Liver (tissue), 3 donors: ENCODE measurements at regions not wholly inside any gene's neighbourhood (a gene's known extent, or its start where the extent isn't known, plus 50 kb on each side); places are given as distances from the start of the nearest gene placed in this dataset.

Source experiments
- ATF3 ChIP-seq: IDR thresholded peaks from 2 replicates; pipeline ENCODE4 v1.6.1; 2016; ENCODE audit warnings: antibody characterized with exemption
- CTCF ChIP-seq: fragments of 150-350 bp; IDR thresholded peaks from 2 replicates; pipeline ENCODE4 v1.5.1; 2017; ENCODE audit warnings: improper control_type of control experiment, low read depth, low read length; ENCODE audit not compliant: missing input control
- GABPA ChIP-seq, 2 donors: IDR thresholded peaks in 1 of 2; conservative IDR thresholded peaks in 1 of 2; 2 replicates each; pipeline ENCODE4 v1.6.1; 2016; ENCODE audit warnings: antibody characterized with exemption in 2 of 2, mild to moderate bottlenecking in 1 of 2, moderate library complexity in 1 of 2
- YY1 ChIP-seq: IDR thresholded peaks from 2 replicates; pipeline ENCODE4 v1.6.1; 2016; ENCODE audit warnings: antibody characterized with exemption, mild to moderate bottlenecking
- donor health status: healthy.
- donor health status: healthy.

GRCh38 chr1:221279146-221279545, 399.9 kb downstream of the HLX start:
- no peak for TF ChIP-seq GABPA (IDR thresholded peaks at IDR 0.05 in 1 of 2, conservative IDR thresholded peaks at IDR 0.05 in 1 of 2)
- TF ChIP-seq CTCF: no peak
- TF ChIP-seq ATF3: no peak
- TF ChIP-seq YY1: no peak
